Muscle of leg (tissue), 3 donors: ENCODE measurements at regions not wholly inside any gene's neighbourhood (a gene's known extent, or its start where the extent isn't known, plus 50 kb on each side); places are given as distances from the start of the nearest gene placed in this dataset.
"Not testable (repeated sequence)": the region's sequence is repeated elsewhere in the genome, so short reads cannot be mapped to it uniquely, and the experiment has no call there.

ENCODE experiments used
- DNase-seq: peaks from one replicate; pipeline ENCODE4 v3.0.0; 2013
- H3K27ac ChIP-seq: one replicate; pipeline ENCODE4 v1.5.1; 2013; ENCODE audit warnings: mild to moderate bottlenecking, low read length, control low read depth
- H3K27me3 ChIP-seq: one replicate; pipeline ENCODE4 v1.6.1; 2013; ENCODE audit warnings: low read length; ENCODE audit not compliant: control insufficient read depth, insufficient read depth
- H3K36me3 ChIP-seq: one replicate; pipeline ENCODE4 v1.6.1; 2013; ENCODE audit warnings: low read length; ENCODE audit not compliant: control insufficient read depth, insufficient read depth
- H3K4me1 ChIP-seq: one replicate; pipeline ENCODE4 v1.6.1; 2013; ENCODE audit warnings: low read length; ENCODE audit not compliant: control insufficient read depth, insufficient read depth
- H3K4me3 ChIP-seq: one replicate; pipeline ENCODE4 v1.5.1; 2013; ENCODE audit warnings: low read length, control low read depth
- H3K9me3 ChIP-seq: replicated peaks from 2 replicates; pipeline ENCODE4 v1.6.1; 2013; ENCODE audit warnings: low read depth, low read length; ENCODE audit not compliant: control insufficient read depth
- WGBS: methylation state at CpG from one replicate; pipeline ENCODE4 v1.1.5; 2013; ENCODE audit warnings: missing lambda C conversion rate; ENCODE audit not compliant: insufficient coverage; 5-methylcytosine and 5-hydroxymethylcytosine counted together

GRCh38 chr5:21571196-21571595 lies 1281.9 kb downstream of the CDH12 start:
- H3K4me3 ChIP-seq, H3K36me3 ChIP-seq, H3K4me1 ChIP-seq, H3K9me3 ChIP-seq, H3K27ac ChIP-seq, DNase-seq, H3K27me3 ChIP-seq: not testable (repeated sequence)
- 71% methylated on average over 1 of the region's 1 CpG for WGBS

GRCh38 chr5:21559109-21559508 lies 1294.0 kb downstream of the CDH12 start:
- WGBS = 88% methylated on average over 1 of the region's 2 CpGs
- not testable (repeated sequence) for H3K9me3 ChIP-seq, H3K4me1 ChIP-seq, H3K4me3 ChIP-seq, DNase-seq, H3K27me3 ChIP-seq, H3K36me3 ChIP-seq, H3K27ac ChIP-seq

- H3K27me3 ChIP-seq, H3K9me3 ChIP-seq, H3K36me3 ChIP-seq, H3K4me1 ChIP-seq, H3K4me3 ChIP-seq, H3K27ac ChIP-seq, DNase-seq: not testable (repeated sequence)
- no CpG with 5 or more reads among the region's 3 CpGs for WGBS
These were observed 1300.9 kb downstream of the CDH12 start for GRCh38 chr5:21552263-21552662.

- H3K9me3 ChIP-seq, H3K27ac ChIP-seq, DNase-seq, H3K4me1 ChIP-seq, H3K36me3 ChIP-seq, H3K27me3 ChIP-seq, H3K4me3 ChIP-seq: not testable (repeated sequence)
- 93% methylated on average over 2 of the region's 3 CpGs for WGBS
These were observed 1302.2 kb downstream of the CDH12 start for GRCh38 chr5:21550916-21551315.

GRCh38 chr5:21547656-21548055 lies 1305.5 kb downstream of the CDH12 start:
- H3K4me3 ChIP-seq, H3K36me3 ChIP-seq, H3K9me3 ChIP-seq, H3K4me1 ChIP-seq, DNase-seq, H3K27me3 ChIP-seq, H3K27ac ChIP-seq: not testable (repeated sequence)
- no CpG with 5 or more reads among the region's 2 CpGs for WGBS

- H3K27me3 ChIP-seq, H3K4me3 ChIP-seq, H3K4me1 ChIP-seq, H3K36me3 ChIP-seq, H3K9me3 ChIP-seq, H3K27ac ChIP-seq, DNase-seq: not testable (repeated sequence)
These were observed 1318.0 kb downstream of the CDH12 start for GRCh38 chr5:21535114-21535513.

- not testable (repeated sequence) for DNase-seq, H3K27ac ChIP-seq, H3K4me1 ChIP-seq, H3K27me3 ChIP-seq, H3K36me3 ChIP-seq, H3K4me3 ChIP-seq, H3K9me3 ChIP-seq
- no CpG with 5 or more reads among the region's 2 CpGs for WGBS
These were observed 1332.0 kb downstream of the CDH12 start for GRCh38 chr5:21521157-21521556.

- not testable (repeated sequence) for H3K4me1 ChIP-seq, H3K27ac ChIP-seq, H3K4me3 ChIP-seq, DNase-seq, H3K27me3 ChIP-seq, H3K9me3 ChIP-seq, H3K36me3 ChIP-seq
- 83% methylated on average over 2 of the region's 11 CpGs for WGBS
These were observed 1356.2 kb downstream of the CDH12 start for GRCh38 chr5:21496926-21497325.

GRCh38 chr5:21496056-21496455 lies 1357.1 kb downstream of the CDH12 start:
- H3K4me3 ChIP-seq, DNase-seq, H3K4me1 ChIP-seq, H3K27me3 ChIP-seq, H3K27ac ChIP-seq, H3K9me3 ChIP-seq, H3K36me3 ChIP-seq: not testable (repeated sequence)
- WGBS = 100% methylated on average over 1 of the region's 8 CpGs

- 93% methylated on average over 3 of the region's 6 CpGs for WGBS
- H3K4me1 ChIP-seq, H3K27ac ChIP-seq, DNase-seq, H3K36me3 ChIP-seq, H3K4me3 ChIP-seq, H3K9me3 ChIP-seq, H3K27me3 ChIP-seq: not testable (repeated sequence)
These were observed 1357.9 kb downstream of the CDH12 start for GRCh38 chr5:21495235-21495634.

GRCh38 chr5:21494033-21494432 lies 1359.1 kb downstream of the CDH12 start:
- H3K9me3 ChIP-seq, H3K36me3 ChIP-seq, H3K27ac ChIP-seq, H3K27me3 ChIP-seq, H3K4me3 ChIP-seq, DNase-seq, H3K4me1 ChIP-seq: not testable (repeated sequence)
- WGBS = no CpG with 5 or more reads among the region's 8 CpGs
